OCI-LY3 (cell line): ENCODE measurements at regions not wholly inside any gene's neighbourhood (a gene's known extent, or its start where the extent isn't known, plus 50 kb on each side); places are given as distances from the start of the nearest gene placed in this dataset.

Experiments used
- H2AFZ ChIP-seq: fragments of 200-600, 300-600 bp; shearing (Covaris generic); 2 replicates; pipeline ENCODE4 v1.6.0; 2014; ENCODE audit warnings: antibody characterized with exemption, low read depth, low read length
- H3K27ac ChIP-seq: fragments of 200-600, 300-600 bp; sonication (generic); 2 replicates; pipeline ENCODE4 v1.5.1; 2014; ENCODE audit warnings: mild to moderate bottlenecking, low read length, moderate library complexity, mixed read lengths
- H3K27me3 ChIP-seq: fragments of 200-600, 300-600 bp; sonication (generic); 2 replicates; pipeline ENCODE4 v1.6.1; 2014; ENCODE audit warnings: low read depth, low read length, mixed read lengths
- H3K36me3 ChIP-seq: fragments of 200-600, 300-600 bp; sonication (generic); replicated peaks from 2 replicates; pipeline ENCODE3; 2014; ENCODE audit warnings: low read depth, low read length, mixed read lengths
- H3K4me1 ChIP-seq: fragments of 300-600, 200-600 bp; sonication (generic); 2 replicates; pipeline ENCODE4 v1.6.1; 2014; ENCODE audit warnings: low read length, mixed read lengths
- H3K4me2 ChIP-seq: fragments of 200-600, 300-600 bp; sonication (generic); 2 replicates; pipeline ENCODE4 v1.6.1; 2014; ENCODE audit warnings: low read length, mixed read lengths
- H3K4me3 ChIP-seq: fragments of 300-600, 200-600 bp; sonication (generic); 2 replicates; pipeline ENCODE4 v1.5.1; 2014; ENCODE audit warnings: antibody characterized with exemption, mild to moderate bottlenecking, low read length, moderate library complexity
- H3K79me2 ChIP-seq: fragments of 300-600, 200-600 bp; shearing (Covaris generic); 2 replicates; pipeline ENCODE4 v1.6.1; 2014; ENCODE audit warnings: mild to moderate bottlenecking, low read length, mixed read lengths
- H3K9ac ChIP-seq: fragments of 300-600, 200-600 bp; shearing (Covaris generic); 2 replicates; pipeline ENCODE4 v1.6.0; 2014; ENCODE audit warnings: mild to moderate bottlenecking, low read length, moderate library complexity
- H3K9me3 ChIP-seq: fragments of 200-600, 300-600 bp; shearing (Covaris generic); 2 replicates; pipeline ENCODE4 v1.6.1; 2014; ENCODE audit warnings: low read length, mixed read lengths; ENCODE audit not compliant: insufficient read depth
- H4K20me1 ChIP-seq: fragments of 200-600, 300-600 bp; sonication (generic); 2 replicates; pipeline ENCODE4 v1.6.1; 2016; ENCODE audit warnings: low read length, mixed read lengths; ENCODE audit not compliant: insufficient read depth
- EZH2phosphoT487 ChIP-seq: fragments of 200-600 bp; shearing (Covaris generic); IDR thresholded peaks from 2 replicates; pipeline ENCODE4 v1.6.1; 2018; ENCODE audit warnings: antibody characterized with exemption, mixed run types, low read depth
- TF ChIP-seq, protein P1 (sequence below): fragments of 200-600, 300-600 bp; sonication (generic); IDR thresholded peaks from 2 replicates; pipeline ENCODE4 v1.5.1; 2014; ENCODE audit warnings: antibody characterized with exemption, low read length, low read depth

DNA sequence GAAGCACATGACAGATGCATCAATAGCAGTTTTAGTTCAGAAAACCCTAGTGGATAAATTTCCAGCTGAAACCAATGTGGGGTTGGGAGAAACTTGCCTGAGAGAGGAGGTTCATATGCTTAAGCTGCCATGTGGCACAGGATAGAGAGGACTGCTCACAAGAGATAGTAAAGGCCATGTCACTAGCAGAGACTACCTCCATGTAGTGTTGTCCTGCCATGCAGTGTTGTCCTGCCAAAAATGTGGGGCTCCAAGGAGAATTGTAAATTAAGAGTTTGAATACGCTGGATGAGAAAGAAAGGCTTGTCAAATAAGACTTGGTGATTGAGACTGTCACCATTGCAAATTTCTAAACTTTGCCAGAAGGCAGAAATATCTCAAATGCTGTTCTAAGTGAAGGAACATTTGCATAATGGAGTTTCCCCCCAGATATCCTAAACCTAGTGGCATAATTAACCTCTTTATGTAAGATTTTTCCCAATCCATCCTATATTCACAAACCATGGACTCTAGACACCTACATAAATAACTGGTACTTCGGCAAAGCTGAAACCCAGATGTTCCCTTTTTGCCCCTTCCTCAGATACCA lies 938.3 kb upstream of the ALCAM start:
- no peaks in the 10 kb centered on the region for H3K36me3 ChIP-seq
- H3K9me3 ChIP-seq: no peaks in the 10 kb centered on the region
- H4K20me1 ChIP-seq: no peaks in the 10 kb centered on the region
- no peaks in the 10 kb centered on the region for H3K27me3 ChIP-seq
- 0 out of 2 replicates have a peak overlapping the region, but pooled peaks have one; percentile 11 for H2AFZ ChIP-seq
- H3K9ac ChIP-seq: no peak overlapping the region
- H3K4me2 ChIP-seq: peak overlapping the region; percentile 28
- H3K27ac ChIP-seq: no peak overlapping the region
- no peaks in the 10 kb centered on the region for H3K79me2 ChIP-seq
- H3K4me3 ChIP-seq: no peak overlapping the region
- H3K4me1 ChIP-seq: peaks cover 9% of the 10 kb centered on the region
- no peak for TF ChIP-seq EZH2phosphoT487
- TF ChIP-seq, protein P1, sequence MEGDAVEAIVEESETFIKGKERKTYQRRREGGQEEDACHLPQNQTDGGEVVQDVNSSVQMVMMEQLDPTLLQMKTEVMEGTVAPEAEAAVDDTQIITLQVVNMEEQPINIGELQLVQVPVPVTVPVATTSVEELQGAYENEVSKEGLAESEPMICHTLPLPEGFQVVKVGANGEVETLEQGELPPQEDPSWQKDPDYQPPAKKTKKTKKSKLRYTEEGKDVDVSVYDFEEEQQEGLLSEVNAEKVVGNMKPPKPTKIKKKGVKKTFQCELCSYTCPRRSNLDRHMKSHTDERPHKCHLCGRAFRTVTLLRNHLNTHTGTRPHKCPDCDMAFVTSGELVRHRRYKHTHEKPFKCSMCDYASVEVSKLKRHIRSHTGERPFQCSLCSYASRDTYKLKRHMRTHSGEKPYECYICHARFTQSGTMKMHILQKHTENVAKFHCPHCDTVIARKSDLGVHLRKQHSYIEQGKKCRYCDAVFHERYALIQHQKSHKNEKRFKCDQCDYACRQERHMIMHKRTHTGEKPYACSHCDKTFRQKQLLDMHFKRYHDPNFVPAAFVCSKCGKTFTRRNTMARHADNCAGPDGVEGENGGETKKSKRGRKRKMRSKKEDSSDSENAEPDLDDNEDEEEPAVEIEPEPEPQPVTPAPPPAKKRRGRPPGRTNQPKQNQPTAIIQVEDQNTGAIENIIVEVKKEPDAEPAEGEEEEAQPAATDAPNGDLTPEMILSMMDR: no peak

DNA sequence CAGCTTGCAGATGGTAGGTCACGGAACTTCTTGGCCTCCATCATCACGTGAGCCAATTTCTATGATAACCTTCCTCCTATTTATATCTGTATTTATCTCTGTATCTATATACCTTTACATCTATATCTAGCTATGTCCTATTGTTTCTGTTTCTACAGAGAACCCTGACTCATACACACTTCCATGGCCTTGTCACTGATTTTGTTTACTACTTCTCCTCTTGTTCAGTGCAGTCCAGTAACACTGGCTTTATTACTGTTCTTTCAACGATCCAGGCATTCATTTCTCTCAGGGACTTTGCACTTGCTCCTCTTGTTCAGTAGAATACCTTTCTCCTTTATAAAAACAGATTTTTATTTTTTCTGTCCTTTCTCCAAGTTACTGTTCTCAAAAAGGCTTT lies 937.0 kb upstream of the ALCAM start:
- H2AFZ ChIP-seq: no peak overlapping the region
- H3K9ac ChIP-seq: no peak overlapping the region
- TF ChIP-seq, protein P1: no peak
- TF ChIP-seq EZH2phosphoT487: no peak
- H3K4me3 ChIP-seq: no peak overlapping the region
- H3K27me3 ChIP-seq: no peaks in the 10 kb centered on the region
- H3K4me2 ChIP-seq: no peak overlapping the region
- peaks cover 9% of the 10 kb centered on the region for H3K4me1 ChIP-seq
- no peak overlapping the region for H3K27ac ChIP-seq
- no peaks in the 10 kb centered on the region for H3K9me3 ChIP-seq
- no peaks in the 10 kb centered on the region for H4K20me1 ChIP-seq
- H3K36me3 ChIP-seq: no peaks in the 10 kb centered on the region
- H3K79me2 ChIP-seq: no peaks in the 10 kb centered on the region

DNA sequence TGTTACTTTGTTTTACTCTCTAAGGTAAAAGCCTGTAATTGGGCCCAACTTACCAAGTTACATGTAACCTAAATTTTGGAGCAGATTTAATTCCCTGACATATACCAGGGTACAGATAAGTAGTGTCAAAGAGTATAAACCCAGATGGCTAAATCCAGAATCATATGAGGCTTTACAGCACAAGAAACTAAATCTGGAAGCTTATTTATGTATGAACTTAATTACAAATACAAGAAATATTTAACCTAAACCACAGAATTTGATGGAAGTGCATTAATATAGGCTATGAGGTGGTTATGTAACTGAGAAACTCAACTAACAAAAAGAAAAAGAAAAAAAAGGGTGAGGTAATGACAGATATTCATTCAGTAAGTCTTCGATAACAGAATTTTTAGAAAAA lies 930.2 kb upstream of the ALCAM start:
- no peaks in the 10 kb centered on the region for H3K36me3 ChIP-seq
- H4K20me1 ChIP-seq: no peaks in the 10 kb centered on the region
- H2AFZ ChIP-seq: no peak overlapping the region
- no peak for TF ChIP-seq EZH2phosphoT487
- TF ChIP-seq, protein P1: no peak
- H3K9ac ChIP-seq: no peak overlapping the region
- H3K27ac ChIP-seq: no peak overlapping the region
- H3K9me3 ChIP-seq: no peaks in the 10 kb centered on the region
- H3K4me3 ChIP-seq: no peak overlapping the region
- no peaks in the 10 kb centered on the region for H3K79me2 ChIP-seq
- no peak overlapping the region for H3K4me2 ChIP-seq
- H3K27me3 ChIP-seq: no peaks in the 10 kb centered on the region
- H3K4me1 ChIP-seq: peaks cover 10% of the 10 kb centered on the region

DNA sequence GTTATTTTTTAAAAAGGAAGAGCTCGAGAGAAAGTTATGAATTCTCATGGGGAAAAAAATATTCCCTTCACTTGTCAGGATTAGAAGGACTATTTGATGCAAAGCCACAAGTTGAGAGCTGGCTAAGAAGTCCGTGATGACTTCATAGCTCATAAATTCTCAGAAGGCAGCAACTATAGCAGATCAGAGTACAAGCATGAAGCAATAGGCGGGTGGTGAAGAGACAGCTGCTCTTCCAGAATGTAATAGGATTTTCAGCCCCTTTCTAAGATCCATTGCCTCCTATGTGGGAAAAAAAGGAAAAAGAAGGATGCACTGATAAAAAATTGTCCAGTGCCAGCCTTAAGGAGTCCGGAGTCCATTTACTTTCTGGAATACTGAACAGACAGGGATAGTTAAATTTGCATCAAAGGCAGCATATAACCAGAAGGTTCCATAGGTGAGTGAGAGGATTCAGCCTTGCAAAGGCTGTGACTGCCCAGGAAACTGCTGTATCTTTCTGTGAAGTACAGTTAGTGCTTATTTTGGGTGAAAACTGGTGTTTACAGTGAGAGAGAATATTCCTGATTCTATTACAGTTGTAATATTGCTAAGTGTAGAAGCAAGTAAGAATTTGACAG lies 929.5 kb upstream of the ALCAM start:
- no peak overlapping the region for H3K4me3 ChIP-seq
- no peaks in the 10 kb centered on the region for H3K79me2 ChIP-seq
- H3K27ac ChIP-seq: no peak overlapping the region
- peaks cover 10% of the 10 kb centered on the region for H3K4me1 ChIP-seq
- TF ChIP-seq EZH2phosphoT487: no peak
- TF ChIP-seq, protein P1: no peak
- no peaks in the 10 kb centered on the region for H3K9me3 ChIP-seq
- no peak overlapping the region for H3K9ac ChIP-seq
- H3K27me3 ChIP-seq: no peaks in the 10 kb centered on the region
- H4K20me1 ChIP-seq: no peaks in the 10 kb centered on the region
- no peak overlapping the region for H3K4me2 ChIP-seq
- no peaks in the 10 kb centered on the region for H3K36me3 ChIP-seq
- no peak overlapping the region for H2AFZ ChIP-seq
